Lower lobe of right lung (tissue), 2 donors: ENCODE measurements at regions not wholly inside any gene's neighbourhood (a gene's known extent, or its start where the extent isn't known, plus 50 kb on each side); places are given as distances from the start of the nearest gene placed in this dataset.

Experiments used
- ATAC-seq, 2 donors: fragments of 200-7000 bp; cut with Tn5 transposase; one replicate each; pipeline ENCODE4 v1.9.1; 2020 to 2022; ENCODE audit warnings: mild to moderate bottlenecking in 2 of 2, moderate library complexity in 2 of 2
- DNase-seq: peaks from one replicate; pipeline ENCODE4 v3.0.0-alpha.2; 2020
- H3K27ac ChIP-seq: fragments of 200-600 bp; one replicate; pipeline ENCODE4 v1.8.0; 2022
- H3K27me3 ChIP-seq: fragments of 200-600 bp; one replicate; pipeline ENCODE4 v1.8.0; 2022; ENCODE audit warnings: low read depth
- H3K36me3 ChIP-seq: fragments of 200-600 bp; one replicate; pipeline ENCODE4 v1.8.0; 2022; ENCODE audit warnings: mild to moderate bottlenecking
- H3K4me1 ChIP-seq: fragments of 200-600 bp; one replicate; pipeline ENCODE4 v1.8.0; 2022
- H3K4me3 ChIP-seq: fragments of 200-600 bp; one replicate; pipeline ENCODE4 v1.8.0; 2022; ENCODE audit warnings: mild to moderate bottlenecking
- H3K9me3 ChIP-seq: fragments of 200-600 bp; one replicate; pipeline ENCODE4 v1.8.0; 2022
- intact Hi-C: fragments of 100-400 bp; cut with DNase I; formaldehyde crosslinking; loops from one replicate; pipeline ENCODE4 v1.11.0; 2022
- TF ChIP-seq, protein P1 (sequence below): fragments of 200-600 bp; IDR thresholded peaks from one replicate; pipeline ENCODE4 v1.8.0; 2022; ENCODE audit warnings: antibody characterized with exemption, mild to moderate bottlenecking
- donor health status: DM: no; HTN: yes; CAD: no; lungs with severe emphysema.

DNA sequence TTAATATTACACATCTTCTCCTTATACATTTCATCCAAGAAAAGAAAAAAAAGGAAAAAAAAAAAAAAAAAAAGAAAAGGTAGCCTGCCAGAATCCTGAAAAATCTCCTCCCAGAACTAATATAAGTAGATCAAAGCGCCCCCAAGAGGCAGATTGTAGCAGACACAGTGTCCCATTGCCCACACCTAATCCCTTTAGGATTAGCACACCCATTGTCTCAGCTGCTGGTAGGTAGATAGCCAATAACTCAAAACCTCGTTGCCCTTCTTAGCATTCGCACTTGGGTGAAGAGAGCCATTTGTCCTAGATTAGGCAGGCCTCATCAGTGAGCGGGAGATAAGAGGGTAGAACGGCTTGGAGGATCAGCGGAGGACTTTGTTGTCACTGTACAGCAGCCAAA is 100.2 kb upstream of the SORCS1 start:
- no peaks in the 10 kb centered on the region for H3K36me3 ChIP-seq
- intact Hi-C loops, result no loop called here
- H3K27ac ChIP-seq, result no peak overlapping the region
- no peaks in the 10 kb centered on the region for H3K9me3 ChIP-seq
- H3K27me3 ChIP-seq, result no peaks in the 10 kb centered on the region
- DNase-seq (no peak), ATAC-seq (no peak)
- TF ChIP-seq, protein P1, sequence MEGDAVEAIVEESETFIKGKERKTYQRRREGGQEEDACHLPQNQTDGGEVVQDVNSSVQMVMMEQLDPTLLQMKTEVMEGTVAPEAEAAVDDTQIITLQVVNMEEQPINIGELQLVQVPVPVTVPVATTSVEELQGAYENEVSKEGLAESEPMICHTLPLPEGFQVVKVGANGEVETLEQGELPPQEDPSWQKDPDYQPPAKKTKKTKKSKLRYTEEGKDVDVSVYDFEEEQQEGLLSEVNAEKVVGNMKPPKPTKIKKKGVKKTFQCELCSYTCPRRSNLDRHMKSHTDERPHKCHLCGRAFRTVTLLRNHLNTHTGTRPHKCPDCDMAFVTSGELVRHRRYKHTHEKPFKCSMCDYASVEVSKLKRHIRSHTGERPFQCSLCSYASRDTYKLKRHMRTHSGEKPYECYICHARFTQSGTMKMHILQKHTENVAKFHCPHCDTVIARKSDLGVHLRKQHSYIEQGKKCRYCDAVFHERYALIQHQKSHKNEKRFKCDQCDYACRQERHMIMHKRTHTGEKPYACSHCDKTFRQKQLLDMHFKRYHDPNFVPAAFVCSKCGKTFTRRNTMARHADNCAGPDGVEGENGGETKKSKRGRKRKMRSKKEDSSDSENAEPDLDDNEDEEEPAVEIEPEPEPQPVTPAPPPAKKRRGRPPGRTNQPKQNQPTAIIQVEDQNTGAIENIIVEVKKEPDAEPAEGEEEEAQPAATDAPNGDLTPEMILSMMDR, result no peak
- H3K4me3 ChIP-seq, result no peak overlapping the region
- no peaks in the 10 kb centered on the region for H3K4me1 ChIP-seq

- intact Hi-C loops, result no loop called here
- Histone ChIP-seq H3K4me3 (no peak overlapping the region), H3K36me3 (no peaks in the 10 kb centered on the region), H3K4me1 (no peaks in the 10 kb centered on the region), H3K27me3 (no peaks in the 10 kb centered on the region), H3K27ac (no peak overlapping the region), H3K9me3 (no peaks in the 10 kb centered on the region)
- TF ChIP-seq, protein P1, result no peak
- DNase-seq (no peak), ATAC-seq (no peak)
Observed at GRCh38 chr10:107244122-107244521, 79.6 kb upstream of the SORCS1 start.

DNA sequence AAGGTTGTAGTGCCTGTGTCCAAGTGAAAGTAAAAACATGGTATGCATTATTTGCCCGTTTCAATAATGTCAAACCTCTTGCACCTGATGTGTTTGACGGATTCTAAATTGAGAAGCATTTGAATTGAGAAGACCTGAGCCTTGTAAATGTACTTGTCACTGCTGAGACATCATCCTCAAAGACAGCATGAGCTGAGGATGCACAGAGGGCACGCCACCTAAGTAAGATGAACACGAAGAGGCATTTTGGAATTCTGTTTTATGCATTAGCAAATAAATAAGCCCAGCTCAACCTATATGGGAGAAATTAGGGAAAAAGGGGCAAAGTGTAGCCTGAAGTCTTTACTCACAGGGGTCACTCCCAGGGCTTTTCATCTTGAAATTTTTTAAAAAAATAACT is 73.8 kb upstream of the SORCS1 start:
- TF ChIP-seq, protein P1, result no peak
- H3K36me3 ChIP-seq, result no peaks in the 10 kb centered on the region
- no peaks in the 10 kb centered on the region for H3K9me3 ChIP-seq
- H3K4me1 ChIP-seq, result no peaks in the 10 kb centered on the region
- no peak overlapping the region for H3K27ac ChIP-seq
- DNase-seq (no peak), ATAC-seq (no peak)
- intact Hi-C loops, result no loop called here
- H3K4me3 ChIP-seq, result no peak overlapping the region
- H3K27me3 ChIP-seq, result no peaks in the 10 kb centered on the region

DNA sequence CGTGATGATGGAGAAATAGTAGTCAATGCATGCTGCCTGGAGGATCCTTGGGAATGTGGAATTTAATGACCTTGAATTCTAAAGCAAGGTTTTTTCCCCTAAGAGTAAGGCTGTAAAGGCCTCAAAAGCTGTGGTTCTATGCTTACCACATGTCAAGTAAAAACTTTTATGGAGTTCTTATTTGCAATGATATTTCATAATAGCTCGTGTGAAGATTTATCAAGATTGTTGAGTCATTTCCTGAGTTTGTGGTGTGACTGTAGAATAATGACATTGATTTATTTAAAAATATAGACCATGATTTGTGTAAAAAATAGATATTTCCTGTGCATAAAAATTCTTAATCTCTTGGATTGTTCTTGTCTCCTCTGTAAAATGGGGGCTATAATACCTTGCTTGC is 67.5 kb upstream of the SORCS1 start:
- TF ChIP-seq, protein P1, result no peak
- no peaks in the 10 kb centered on the region for H3K27me3 ChIP-seq
- no peak overlapping the region for H3K4me3 ChIP-seq
- H3K36me3 ChIP-seq, result no peaks in the 10 kb centered on the region
- no peaks in the 10 kb centered on the region for H3K4me1 ChIP-seq
- ATAC-seq (no peak), DNase-seq (no peak)
- H3K9me3 ChIP-seq, result no peaks in the 10 kb centered on the region
- intact Hi-C loops, result no loop called here
- no peak overlapping the region for H3K27ac ChIP-seq

DNA sequence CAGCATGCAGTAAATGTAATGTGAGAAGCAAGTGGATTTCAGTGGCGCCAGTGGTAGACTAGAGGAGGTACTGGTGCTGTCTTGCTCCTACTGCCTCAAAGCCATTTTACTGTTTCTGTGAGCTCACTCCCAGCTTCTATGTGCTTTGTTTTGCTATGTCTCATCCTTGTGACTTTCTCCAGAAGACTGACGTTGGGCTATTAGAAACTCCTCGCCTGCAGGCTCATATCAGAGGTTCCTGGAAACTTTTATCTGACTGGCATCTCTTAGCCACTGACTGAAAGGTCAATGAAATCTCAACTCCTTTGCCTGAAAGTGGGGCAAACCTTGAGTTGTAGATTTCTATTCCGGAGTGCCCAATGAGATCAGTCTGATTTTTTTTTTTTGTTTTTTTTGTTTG is 66.4 kb upstream of the SORCS1 start:
- Histone ChIP-seq H3K4me3 (no peak overlapping the region), H3K4me1 (no peaks in the 10 kb centered on the region), H3K9me3 (no peaks in the 10 kb centered on the region), H3K36me3 (no peaks in the 10 kb centered on the region), H3K27ac (no peak overlapping the region), H3K27me3 (no peaks in the 10 kb centered on the region)
- intact Hi-C loops, result no loop called here
- TF ChIP-seq, protein P1, result no peak
- DNase-seq (no peak), ATAC-seq (no peak)

GRCh38 chr10:107215681-107216080 is 51.2 kb upstream of the SORCS1 start:
- Histone ChIP-seq H3K9me3 (no peaks in the 10 kb centered on the region), H3K36me3 (no peaks in the 10 kb centered on the region), H3K4me1 (no peaks in the 10 kb centered on the region), H3K27ac (no peak overlapping the region), H3K27me3 (no peaks in the 10 kb centered on the region), H3K4me3 (no peak overlapping the region)
- TF ChIP-seq, protein P1, result no peak
- ATAC-seq (no peak), DNase-seq (no peak)
- intact Hi-C loops, result no loop called here
